Tibial artery (tissue), 4 donors: ENCODE measurements at regions not wholly inside any gene's neighbourhood (a gene's known extent, or its start where the extent isn't known, plus 50 kb on each side); places are given as distances from the start of the nearest gene placed in this dataset.

Experiments used
- DNase-seq, 2 donors: peaks; one replicate each; pipeline ENCODE4 v3.0.0-alpha.2; 2019
- H3K27ac ChIP-seq, 2 donors: fragments of 200-600 bp; sonication (generic) in 1 of 2; 1 replicate in 1 of 2; 2 replicates in 1 of 2; pipeline ENCODE4 v1.5.1; 2018 to 2019; ENCODE audit warnings: mild to moderate bottlenecking in 1 of 2
- H3K27me3 ChIP-seq, 2 donors: fragments of 200-600 bp; sonication (generic) in 1 of 2; one replicate each; pipeline versions ENCODE4 v1.5.1 to v1.6.0; 2016 to 2019
- H3K36me3 ChIP-seq, 3 donors: fragments of 200-600 bp; sonication (generic) in 2 of 3; one replicate each; pipeline ENCODE4 v1.5.1; 2016 to 2019; ENCODE audit warnings: mild to moderate bottlenecking in 2 of 3
- H3K4me1 ChIP-seq, 4 donors: fragments of 200-600 bp; sonication (generic) in 2 of 4; 1 replicate in 3 of 4; 2 replicates in 1 of 4; pipeline ENCODE4 v1.5.1; 2016 to 2019
- H3K4me3 ChIP-seq, 2 donors: fragments of 200-600 bp; sonication (generic) in 1 of 2; 1 replicate in 1 of 2; 2 replicates in 1 of 2; pipeline ENCODE4 v1.5.1; 2018 to 2019; ENCODE audit warnings: mild to moderate bottlenecking in 2 of 2
- H3K9me3 ChIP-seq, 3 donors: fragments of 200-600 bp; sonication (generic) in 1 of 3; one replicate each; pipeline ENCODE4 v1.5.1; 2016 to 2019
- CTCF ChIP-seq, 2 experiments: fragments of 200-600 bp in 1 of 2; fragments of 450-650 bp in 1 of 2; IDR thresholded peaks; one replicate each; pipeline ENCODE4 v1.5.1; 2017 to 2019; ENCODE audit warnings: antibody characterized with exemption in 2 of 2, mild to moderate bottlenecking in 1 of 2, moderate library complexity in 1 of 2
- intact Hi-C: fragments of 100-400 bp; cut with DNase I; formaldehyde crosslinking; loops from one replicate; pipeline ENCODE4 v1.15.0; 2023; ENCODE audit warnings: low total_unique reads

- no peak for TF ChIP-seq CTCF (IDR thresholded peaks at IDR 0.05)
- no peak for DNase-seq
Measured at GRCh38 chr16:13665876-13666275, 254.1 kb upstream of the ERCC4 start.

DNA sequence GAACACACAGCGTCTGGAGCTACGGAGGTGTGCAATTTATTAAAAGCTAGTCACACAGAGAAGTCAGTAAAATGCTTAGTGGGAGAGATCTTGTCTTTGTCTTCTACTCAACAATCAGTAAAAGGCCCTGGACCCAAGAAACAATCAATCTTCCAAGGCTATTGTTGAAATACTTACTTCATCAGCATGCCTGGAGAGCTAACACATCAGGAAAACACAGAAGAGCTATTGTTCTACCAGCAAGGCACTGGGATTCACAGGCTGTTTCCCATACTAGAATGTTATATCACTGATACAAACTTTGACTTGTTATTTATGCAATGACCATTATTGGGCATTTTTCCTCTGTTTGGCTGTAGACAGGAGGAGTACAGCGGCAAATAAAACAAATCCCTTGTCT, 247.8 kb upstream of the ERCC4 start:
- no peak overlapping the region for H3K27ac ChIP-seq
- DNase-seq, result no peak
- intact Hi-C loops, result no loop called here
- H3K9me3 ChIP-seq, result peaks cover 0 to 6% (median 0%) of the 10 kb centered on the region in 3 donors
- H3K27me3 ChIP-seq, result no peaks in the 10 kb centered on the region
- TF ChIP-seq CTCF (IDR thresholded peaks at IDR 0.05), result no peak
- H3K4me3 ChIP-seq, result no peak overlapping the region
- no peaks in the 10 kb centered on the region for H3K36me3 ChIP-seq
- H3K4me1 ChIP-seq, result no peaks in the 10 kb centered on the region

More at GRCh38 chr16:13665876-13666275, 254.1 kb upstream of the ERCC4 start:
- Histone ChIP-seq H3K27ac (no peak overlapping the region), H3K4me3 (no peak overlapping the region), H3K36me3 (no peaks in the 10 kb centered on the region), H3K27me3 (no peaks in the 10 kb centered on the region), H3K4me1 (no peaks in the 10 kb centered on the region), H3K9me3 (peaks cover 0 to 2% (median 0%) of the 10 kb centered on the region in 3 donors)
- intact Hi-C loops, result no loop called here

GRCh38 chr16:13680021-13680889, 239.7 kb upstream of the ERCC4 start:
- no peaks in the 10 kb centered on the region for H3K4me1 ChIP-seq
- no peak for TF ChIP-seq CTCF (IDR thresholded peaks at IDR 0.05)

DNA sequence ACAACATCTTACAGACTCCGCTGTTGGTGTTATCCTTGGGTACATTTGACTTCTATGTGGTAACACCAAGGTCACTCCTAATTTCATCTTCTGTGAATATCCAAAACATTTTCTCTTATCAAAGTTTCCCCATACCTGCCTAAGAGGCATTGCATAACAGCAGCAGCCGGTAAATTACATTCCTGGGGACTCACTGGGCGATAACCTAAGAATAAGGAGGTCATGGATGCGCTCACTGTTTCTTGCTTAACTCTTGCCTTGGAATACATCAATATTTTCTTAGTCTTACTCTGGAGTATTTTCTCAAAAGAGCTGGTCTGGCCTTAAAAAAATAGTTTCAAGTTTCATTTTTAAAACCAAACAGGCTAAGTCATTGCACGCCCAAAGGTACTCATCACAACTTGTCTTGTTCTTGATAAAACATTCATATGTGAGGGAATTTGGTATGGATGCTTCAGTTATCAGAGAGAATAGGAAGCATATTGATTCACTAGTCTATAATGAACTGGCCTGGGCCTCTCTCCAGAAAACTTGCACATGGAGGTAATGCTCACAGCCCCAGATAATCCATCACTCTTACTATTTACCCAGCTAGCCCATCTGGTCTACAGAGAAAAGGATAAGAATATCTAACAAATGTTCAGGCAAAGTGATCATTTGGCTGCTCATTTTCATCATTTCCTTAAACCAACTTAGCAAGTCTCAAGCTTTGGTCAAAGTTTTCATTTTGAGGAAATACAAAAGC, 235.0 kb upstream of the ERCC4 start:
- Histone ChIP-seq H3K9me3 (no peaks in the 10 kb centered on the region), H3K27ac (no peak overlapping the region), H3K27me3 (no peaks in the 10 kb centered on the region), H3K36me3 (no peaks in the 10 kb centered on the region), H3K4me3 (no peak overlapping the region), H3K4me1 (no peaks in the 10 kb centered on the region)
- no peak for DNase-seq
- intact Hi-C loops, result no loop called here
- TF ChIP-seq CTCF (IDR thresholded peaks at IDR 0.05), result no peak

More at GRCh38 chr16:13680021-13680889, 239.7 kb upstream of the ERCC4 start:
- no peaks in the 10 kb centered on the region for H3K27me3 ChIP-seq
- no peak overlapping the region for H3K4me3 ChIP-seq
- no peak for DNase-seq
- H3K36me3 ChIP-seq, result no peaks in the 10 kb centered on the region
- intact Hi-C loops, result no loop called here
- no peak overlapping the region for H3K27ac ChIP-seq
- H3K9me3 ChIP-seq, result no peaks in the 10 kb centered on the region

DNA sequence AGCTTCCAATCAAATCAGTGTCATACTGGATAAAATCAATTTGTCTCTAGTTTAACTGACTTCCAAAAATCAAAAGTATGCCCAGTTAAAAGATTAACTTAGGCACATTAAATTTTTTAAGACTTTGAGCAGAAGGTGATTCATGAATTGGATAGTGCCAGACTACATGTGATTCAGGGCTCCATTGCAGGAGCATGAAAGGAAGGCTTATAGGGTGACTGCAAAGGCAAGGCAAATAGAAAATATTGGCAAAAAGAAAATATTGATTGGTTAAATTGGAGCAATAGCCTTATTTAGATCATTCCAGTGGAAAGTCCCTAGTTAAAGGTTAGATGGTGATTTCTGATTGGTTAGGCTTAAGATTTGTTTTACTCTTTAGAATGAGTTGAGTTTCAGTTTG, 223.9 kb upstream of the ERCC4 start:
- H3K27me3 ChIP-seq, result no peaks in the 10 kb centered on the region
- no peaks in the 10 kb centered on the region for H3K4me1 ChIP-seq
- no peak overlapping the region for H3K27ac ChIP-seq
- TF ChIP-seq CTCF (IDR thresholded peaks at IDR 0.05), result no peak
- intact Hi-C loops, result no loop called here
- H3K9me3 ChIP-seq, result peaks cover 0 to 12% (median 7%) of the 10 kb centered on the region in 3 donors
- H3K4me3 ChIP-seq, result no peak overlapping the region
- no peak for DNase-seq
- no peaks in the 10 kb centered on the region for H3K36me3 ChIP-seq
